ENCODE measurements at regions not wholly inside any gene's neighbourhood (a gene's known extent, or its start where the extent isn't known, plus 50 kb on each side); places are given as distances from the start of the nearest gene placed in this dataset.

DNA sequence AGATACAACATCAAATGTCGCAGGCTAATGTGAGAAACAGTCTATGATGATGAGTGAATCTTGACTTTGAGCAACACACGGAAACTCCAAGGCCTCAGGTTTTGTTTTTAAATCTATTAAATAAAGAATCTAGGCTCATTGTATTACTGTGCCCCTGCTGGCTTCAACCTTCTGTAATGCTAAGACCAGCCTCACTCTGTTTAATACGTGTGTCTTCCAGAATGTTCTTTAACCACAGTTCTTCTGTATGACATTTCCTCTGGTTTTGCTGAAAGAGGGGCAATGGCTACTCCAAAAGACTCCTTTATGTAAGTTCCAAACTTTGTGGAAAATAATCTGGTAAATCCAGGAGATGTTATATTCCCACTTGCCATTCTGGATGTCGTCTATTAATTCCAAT is 101.1 kb upstream of the TIAM1 start:
- TF ChIP-seq, protein P1, sequence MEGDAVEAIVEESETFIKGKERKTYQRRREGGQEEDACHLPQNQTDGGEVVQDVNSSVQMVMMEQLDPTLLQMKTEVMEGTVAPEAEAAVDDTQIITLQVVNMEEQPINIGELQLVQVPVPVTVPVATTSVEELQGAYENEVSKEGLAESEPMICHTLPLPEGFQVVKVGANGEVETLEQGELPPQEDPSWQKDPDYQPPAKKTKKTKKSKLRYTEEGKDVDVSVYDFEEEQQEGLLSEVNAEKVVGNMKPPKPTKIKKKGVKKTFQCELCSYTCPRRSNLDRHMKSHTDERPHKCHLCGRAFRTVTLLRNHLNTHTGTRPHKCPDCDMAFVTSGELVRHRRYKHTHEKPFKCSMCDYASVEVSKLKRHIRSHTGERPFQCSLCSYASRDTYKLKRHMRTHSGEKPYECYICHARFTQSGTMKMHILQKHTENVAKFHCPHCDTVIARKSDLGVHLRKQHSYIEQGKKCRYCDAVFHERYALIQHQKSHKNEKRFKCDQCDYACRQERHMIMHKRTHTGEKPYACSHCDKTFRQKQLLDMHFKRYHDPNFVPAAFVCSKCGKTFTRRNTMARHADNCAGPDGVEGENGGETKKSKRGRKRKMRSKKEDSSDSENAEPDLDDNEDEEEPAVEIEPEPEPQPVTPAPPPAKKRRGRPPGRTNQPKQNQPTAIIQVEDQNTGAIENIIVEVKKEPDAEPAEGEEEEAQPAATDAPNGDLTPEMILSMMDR (IDR thresholded peaks at IDR 0.05), result no peak
- TF ChIP-seq POLR2A (IDR thresholded peaks at IDR 0.05), result no peak
